K562 (cell line): ENCODE measurements at regions not wholly inside any gene's neighbourhood (a gene's known extent, or its start where the extent isn't known, plus 50 kb on each side); places are given as distances from the start of the nearest gene placed in this dataset.
"Not testable (repeated sequence)": the region's sequence is repeated elsewhere in the genome, so short reads cannot be mapped to it uniquely, and the experiment has no call there.

Experiments
- ATAC-seq: fragments of 200-7000 bp; cut with Tn5 transposase; 3 replicates; pipeline ENCODE4 v1.9.1; 2020; ENCODE audit warnings: moderate library complexity
- BruUV-seq: library from RNA; stranded (reverse); fragments of 400-500 nt; replicated peaks from 2 replicates; lab custom pipeline; 2021; lab: Mats Ljungman, UMichigan
- CTCF ChIA-PET: fragments of 300-600 bp; formaldehyde crosslinking; extraction: SDS; loops from one replicate; lab custom pipeline; 2021; ENCODE audit warnings: low intra/inter-chr PET ratio; lab: Yijun Ruan, JAX
- POLR2A ChIA-PET: fragments of 300-600, 350-650 bp; sonication (Branson Sonifier 250); formaldehyde crosslinking; extraction: SDS; loops from one replicate; lab custom pipeline; 2021; ENCODE audit warnings: antibody characterized with exemption, inconsistent platforms; lab: Yijun Ruan, JAX
- DNase-seq, 4 experiments: peaks; one replicate each; pipeline versions ENCODE4 v3.0.0 to v3.0.0-alpha.2; 2011 to 2018; ENCODE audit warnings: low spot score in 3 of 4, mixed read lengths in 3 of 4; ENCODE audit errors: extremely low read depth in 1 of 4
- FAIRE-seq: peaks from 2 replicates; lab custom pipeline; 2011; peaks lifted over from hg19 to GRCh38; lab: Jason Lieb, UNC
- H2AFZ ChIP-seq: 2 replicates; pipeline ENCODE4 v1.6.0; 2011; ENCODE audit warnings: low read depth, low read length, control low read depth, inconsistent platforms
- H3K27ac ChIP-seq: fragments of 200-600 bp; 3 replicates; pipeline ENCODE4 v1.8.0; 2011; ENCODE audit warnings: low read depth, mild to moderate bottlenecking, control low read depth, inconsistent platforms, low read length, moderate library complexity, mixed read lengths; ENCODE audit errors: extremely low read depth
- H3K27me3 ChIP-seq, 2 experiments: fragments of 300-600 bp in 1 of 2; 2 replicates in 1 of 2; 3 replicates in 1 of 2; pipeline versions ENCODE4 v1.6.0 to v1.8.0; 2011; ENCODE audit warnings: inconsistent platforms in 2 of 2, low read length in 2 of 2, mild to moderate bottlenecking in 1 of 2, mixed read lengths in 1 of 2, moderate library complexity in 1 of 2; ENCODE audit not compliant: control insufficient read depth in 2 of 2, insufficient read depth in 2 of 2
- H3K36me3 ChIP-seq: fragments of 300-600 bp; 3 replicates; pipeline ENCODE4 v1.8.0; 2011; ENCODE audit warnings: mild to moderate bottlenecking, low read length, inconsistent platforms; ENCODE audit not compliant: control insufficient read depth, insufficient read depth
- H3K4me1 ChIP-seq, 2 experiments: fragments of 200-600 bp in 1 of 2; replicated peaks in 1 of 2; 2 replicates in 1 of 2; 3 replicates in 1 of 2; pipeline versions ENCODE4 v1.5.1 to v1.8.0; 2011; ENCODE audit warnings: inconsistent platforms in 2 of 2, low read length in 2 of 2, mild to moderate bottlenecking in 1 of 2, mixed read lengths in 1 of 2, moderate library complexity in 1 of 2; ENCODE audit not compliant: control insufficient read depth in 2 of 2, insufficient read depth in 2 of 2
- H3K4me2 ChIP-seq: 2 replicates; pipeline ENCODE4 v1.6.1; 2011; ENCODE audit warnings: low read length, control low read depth, inconsistent platforms, mixed read lengths; ENCODE audit not compliant: insufficient read depth
- H3K4me3 ChIP-seq: fragments of 200-600 bp; sonication (generic), shearing (Covaris generic); 2 replicates; pipeline ENCODE4 v1.5.1; 2016; ENCODE audit warnings: control low read depth, inconsistent platforms
- H3K79me2 ChIP-seq: fragments of 200-600 bp; 3 replicates; pipeline ENCODE4 v1.8.0; 2011; ENCODE audit warnings: low read length, inconsistent platforms; ENCODE audit not compliant: control insufficient read depth, insufficient read depth
- H3K9ac ChIP-seq, 2 experiments: 2 replicates each; pipeline versions ENCODE4 v1.6.0 to v1.6.1; 2011; ENCODE audit warnings: low read depth in 2 of 2, low read length in 2 of 2, control low read depth in 1 of 2, inconsistent platforms in 1 of 2, mild to moderate bottlenecking in 1 of 2, mixed read lengths in 1 of 2; ENCODE audit not compliant: insufficient read depth in 1 of 2
- H3K9me1 ChIP-seq: one replicate; pipeline ENCODE4 v1.6.0; 2011; ENCODE audit warnings: inconsistent platforms, mild to moderate bottlenecking, low read length, moderate library complexity; ENCODE audit not compliant: control insufficient read depth, insufficient read depth
- H3K9me3 ChIP-seq: replicated peaks from 2 replicates; pipeline ENCODE4 v1.5.1; 2011; ENCODE audit warnings: low read depth, low read length, inconsistent platforms; ENCODE audit not compliant: control insufficient read depth, insufficient read depth
- H4K20me1 ChIP-seq: replicated peaks from 2 replicates; pipeline ENCODE4 v1.6.1; 2011; ENCODE audit warnings: low read length, inconsistent platforms, mixed read lengths; ENCODE audit not compliant: control insufficient read depth, insufficient read depth
- CBX2 ChIP-seq: fragments of 200-600 bp; sonication (generic); IDR thresholded peaks from one replicate; pipeline ENCODE4 v1.6.1; 2012; ENCODE audit warnings: mild to moderate bottlenecking, low read length, inconsistent platforms; ENCODE audit not compliant: insufficient read depth, poor library complexity, severe bottlenecking
- CBX3 ChIP-seq, 2 experiments: IDR thresholded peaks; 1 replicate in 1 of 2; 2 replicates in 1 of 2; pipeline ENCODE4 v1.6.1; 2012; ENCODE audit warnings: inconsistent platforms in 2 of 2, low read length in 2 of 2, borderline replicate concordance in 1 of 2, control low read depth in 1 of 2
- ETS2 ChIP-seq: IDR thresholded peaks from 2 replicates; pipeline ENCODE4 v1.6.1; 2016; ENCODE audit warnings: borderline replicate concordance, missing genetic modification characterization, mild to moderate bottlenecking, moderate library complexity, missing compliant biosample characterization; ENCODE audit not compliant: poor library complexity, severe bottlenecking
- FUS ChIP-seq: fragments of 200-400 bp; formaldehyde crosslinking; optimal IDR thresholded peaks from 2 replicates; pipeline ENCODE3; 2017; ENCODE audit warnings: low read depth, low read length
- RBM34 ChIP-seq: fragments of 200-400 bp; formaldehyde crosslinking; IDR thresholded peaks from 2 replicates; pipeline ENCODE4 v1.6.1; 2018; ENCODE audit warnings: low read length, borderline replicate concordance; ENCODE audit not compliant: insufficient read depth
- RNF2 ChIP-seq: sonication (generic); IDR thresholded peaks from 2 replicates; pipeline ENCODE4 v1.6.1; 2016
- U2AF2 ChIP-seq: fragments of 200-400 bp; formaldehyde crosslinking; optimal IDR thresholded peaks from 2 replicates; pipeline ENCODE3; 2017; ENCODE audit warnings: low read depth, mild to moderate bottlenecking, low read length
- ZFP1 ChIP-seq: fragments of 450-650 bp; formaldehyde crosslinking; IDR thresholded peaks from 2 replicates; pipeline ENCODE4 v1.4.0; 2020; ENCODE audit warnings: mild to moderate bottlenecking, mixed read lengths
- ZNF146 ChIP-seq: IDR thresholded peaks from one replicate; pipeline ENCODE4 v1.6.1; 2018; ENCODE audit warnings: missing compliant biosample characterization; ENCODE audit not compliant: unreplicated experiment
- WGBS: fragments of 100-300 bp; shearing (Covaris generic); methylation state at CpG from one replicate; pipeline ENCODE4 v1.1.6; 2016; ENCODE audit warnings: low coverage, mixed read lengths; ENCODE audit not compliant: insufficient coverage; ENCODE audit errors: missing lambda C conversion rate; 5-methylcytosine and 5-hydroxymethylcytosine counted together
- in situ Hi-C: fragments of 300-500 bp; cut with MboI; formaldehyde crosslinking; loops from 4 replicates; pipeline ENCODE4 v1.15.0; 2018; ENCODE audit warnings: inconsistent platforms, mixed read lengths
- intact Hi-C: fragments of 100-400 bp; cut with micrococcal nuclease; formaldehyde crosslinking; loops from 2 replicates; pipeline ENCODE4 v1.14.2; 2022

- TF ChIP-seq ZFP1 (CRISPR knock-in tag): no peak
- no peak for TF ChIP-seq FUS
- no peak for TF ChIP-seq U2AF2
- TF ChIP-seq ZNF146 (CRISPR knock-in tag): no peak
- TF ChIP-seq RBM34: no peak
- no peak for TF ChIP-seq CBX2
- no peak for TF ChIP-seq CBX3 (IDR thresholded peaks at IDR 0.05; ENCODE audit: borderline replicate concordance in 1 of 2, low read length in 2 of 2)
- TF ChIP-seq RNF2: no peak
- TF ChIP-seq ETS2 (tag): no peak
These were observed 55.2 kb upstream of the TUSC1 start (continued) for GRCh38 chr9:25733336-25733982.

DNA sequence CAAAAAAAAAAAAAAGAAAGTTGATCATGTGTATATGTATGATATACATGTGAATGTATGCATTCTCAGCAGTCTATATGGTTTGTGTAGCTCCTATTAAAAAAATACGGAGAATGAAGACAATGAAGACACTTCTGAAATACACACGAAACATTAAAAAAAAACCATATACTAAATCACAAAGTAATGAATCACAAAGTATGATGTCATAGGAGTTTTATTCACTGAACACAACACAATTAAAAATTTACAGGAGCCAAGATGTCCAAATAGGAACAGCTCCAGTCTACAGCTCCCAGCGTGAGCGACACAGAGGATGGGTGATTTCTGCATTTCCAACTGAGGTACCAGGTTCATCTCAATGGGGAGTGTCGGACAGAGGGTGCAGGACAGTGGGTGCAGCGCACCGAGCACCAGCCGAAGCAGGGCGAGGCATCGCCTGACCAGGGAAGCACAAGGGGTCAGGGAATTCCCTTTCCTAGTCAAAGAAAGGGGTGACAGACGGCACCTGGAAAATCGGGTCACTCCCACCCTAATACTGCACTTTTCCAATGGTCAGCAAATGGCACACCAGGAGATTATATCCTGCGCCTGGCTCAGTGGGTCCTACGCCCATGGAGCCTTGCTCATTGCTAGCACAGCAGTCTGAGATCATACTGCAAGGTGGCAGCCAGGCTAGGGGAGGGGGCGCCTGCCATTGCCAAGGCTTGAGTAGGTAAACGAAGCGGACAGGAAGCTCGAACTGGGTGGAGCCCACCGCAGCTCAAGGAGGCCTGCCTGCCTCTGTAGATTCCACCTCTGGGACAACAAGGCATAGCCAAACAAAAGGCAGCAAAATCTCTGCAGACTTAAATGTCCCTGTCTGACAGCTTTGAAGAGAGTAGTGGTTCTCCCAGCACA is 53.9 kb upstream of the TUSC1 start:
- H3K4me3 ChIP-seq, H3K9me1 ChIP-seq, H3K36me3 ChIP-seq, H3K79me2 ChIP-seq, in situ Hi-C loops, FAIRE-seq, H3K27me3 ChIP-seq, H3K9me3 ChIP-seq, H2AFZ ChIP-seq, CTCF ChIA-PET, H4K20me1 ChIP-seq, H3K9ac ChIP-seq, BruUV-seq, H3K4me2 ChIP-seq, DNase-seq, intact Hi-C loops, H3K4me1 ChIP-seq, H3K27ac ChIP-seq, POLR2A ChIA-PET, ATAC-seq: not testable (repeated sequence)
- no CpG with 5 or more reads among the region's 19 CpGs for WGBS
